Stimulated activated CD8-positive, alpha-beta memory T cell treated with anti-CD3 and anti-CD28 coated beads, Interleukin-12 subunit alpha, Interleukin-12 subunit beta, amount 100 ng/mL, for 4 hours (primary cell): ENCODE measurements at regions not wholly inside any gene's neighbourhood (a gene's known extent, or its start where the extent isn't known, plus 50 kb on each side); places are given as distances from the start of the nearest gene placed in this dataset.

Source experiments
- DNase-seq: peaks from one replicate; pipeline ENCODE4 v3.0.0-alpha.2; 2020; ENCODE audit warnings: low read depth

DNA sequence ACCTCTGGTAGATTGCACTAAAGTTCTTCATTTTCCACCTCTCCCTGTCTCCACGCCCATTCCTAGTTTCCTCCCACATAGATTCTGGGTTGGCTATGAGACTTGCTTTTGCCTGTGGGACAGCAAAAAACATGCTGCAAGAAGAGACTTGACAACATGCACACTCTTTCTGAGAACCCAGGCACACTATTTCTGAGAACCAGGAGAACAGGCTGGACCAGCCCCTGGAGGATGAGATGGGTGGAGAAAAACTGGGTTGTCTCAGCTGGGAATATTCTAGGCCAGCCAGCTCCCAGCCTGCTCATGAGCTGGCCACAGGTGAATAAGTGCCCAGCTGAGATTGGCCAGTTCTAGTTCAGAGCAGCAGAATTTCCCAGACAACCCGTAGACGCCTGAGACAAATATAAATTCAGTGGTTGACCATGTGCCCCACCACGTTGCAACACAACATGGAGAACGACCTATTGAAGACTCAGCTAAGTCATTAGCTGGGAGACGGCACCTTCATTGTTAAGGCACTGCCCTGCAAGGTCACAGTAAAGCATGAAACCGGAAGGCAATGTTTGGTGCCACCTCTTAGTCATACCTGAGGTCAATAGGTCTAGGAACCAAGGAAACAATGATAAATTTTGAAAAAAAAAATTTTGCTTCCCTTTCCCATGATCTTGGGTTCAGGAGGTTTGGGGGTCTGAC is 92.7 kb upstream of the AKR1E2 start:
- no peak for DNase-seq

GRCh38 chr10:4730998-4731397 is 95.0 kb upstream of the AKR1E2 start:
- no peak for DNase-seq

DNA sequence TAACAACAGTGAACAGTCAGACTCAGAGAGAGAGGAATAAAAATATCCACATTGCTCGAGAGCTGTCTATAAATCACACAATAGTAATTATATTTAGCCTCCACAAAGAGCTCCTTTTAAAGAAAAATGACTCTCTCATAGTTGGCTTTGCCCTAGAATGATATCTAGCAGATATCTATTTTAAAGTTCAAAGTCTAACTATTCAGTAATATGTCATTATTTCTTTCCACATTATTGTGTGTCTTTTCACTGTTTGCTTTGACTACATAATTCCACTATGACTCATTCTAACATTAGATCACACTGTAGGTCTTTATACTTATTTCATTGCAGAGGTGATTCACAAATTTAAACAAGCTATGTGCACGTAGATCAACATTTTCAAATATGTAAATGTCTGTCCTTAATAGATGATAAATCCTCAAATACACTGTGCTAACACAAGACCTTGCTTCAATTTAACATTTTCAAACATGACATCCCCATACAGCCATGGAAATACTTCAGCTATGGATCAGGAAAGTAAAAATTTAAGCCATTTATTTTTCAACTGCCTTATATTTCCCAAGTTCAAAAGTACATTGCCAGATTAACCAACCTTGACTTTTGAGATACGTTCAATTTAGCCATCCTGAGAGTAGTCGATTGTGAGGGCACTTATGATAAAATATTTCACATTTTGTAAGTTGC is 99.9 kb upstream of the AKR1E2 start:
- DNase-seq = no peak

DNA sequence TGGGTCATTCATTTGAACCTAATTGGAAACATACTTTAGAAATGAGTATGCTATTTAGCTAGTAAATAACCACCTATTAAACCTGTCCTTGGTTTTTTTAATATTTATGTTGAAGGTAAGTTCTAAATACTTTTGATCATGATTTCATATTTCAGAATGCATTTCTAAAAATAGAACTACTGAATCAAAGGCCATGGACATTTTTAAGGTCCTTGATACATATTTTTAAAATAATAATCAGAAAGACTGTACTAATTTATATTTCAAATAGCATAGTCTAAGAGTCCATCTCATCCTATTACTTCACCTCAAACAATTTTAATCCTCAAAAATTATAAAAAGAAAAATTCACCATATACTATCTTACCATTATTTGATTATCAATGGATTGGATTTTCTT is 102.1 kb upstream of the AKR1E2 start:
- no peak for DNase-seq

DNA sequence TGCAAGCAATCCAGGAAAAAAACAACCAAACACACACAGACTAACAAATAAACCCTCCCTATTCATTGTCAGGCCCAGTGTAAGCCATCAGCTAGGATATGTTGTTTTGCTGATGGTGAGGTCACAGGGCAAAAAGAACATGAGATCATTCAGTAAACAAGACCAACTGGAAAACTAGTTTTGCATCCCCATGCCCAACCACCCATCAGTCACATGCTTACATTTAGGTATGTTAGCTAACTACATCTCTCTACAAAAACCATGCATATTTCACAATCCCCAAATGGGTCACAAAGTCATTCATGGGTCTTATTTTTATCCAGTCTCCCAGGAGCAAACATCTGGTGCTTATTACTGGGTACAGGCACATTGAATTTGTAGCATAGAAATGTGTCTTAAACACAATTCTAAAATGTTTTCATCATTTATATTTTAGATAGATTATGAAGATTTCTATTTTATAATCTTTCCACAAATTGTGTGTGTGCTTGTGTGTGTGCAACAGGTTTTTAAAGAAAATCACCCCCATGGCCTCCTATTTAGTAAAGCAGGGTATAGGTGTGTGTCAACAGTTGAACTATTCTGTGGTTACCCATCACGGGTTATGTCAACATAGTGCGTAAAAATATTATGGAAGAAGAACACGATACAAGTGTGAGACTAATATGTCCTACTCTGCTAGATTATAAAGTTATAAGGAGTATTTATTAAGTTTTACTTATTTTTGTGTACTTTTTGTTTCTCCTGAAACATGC is 103.8 kb upstream of the AKR1E2 start:
- no peak for DNase-seq

DNA sequence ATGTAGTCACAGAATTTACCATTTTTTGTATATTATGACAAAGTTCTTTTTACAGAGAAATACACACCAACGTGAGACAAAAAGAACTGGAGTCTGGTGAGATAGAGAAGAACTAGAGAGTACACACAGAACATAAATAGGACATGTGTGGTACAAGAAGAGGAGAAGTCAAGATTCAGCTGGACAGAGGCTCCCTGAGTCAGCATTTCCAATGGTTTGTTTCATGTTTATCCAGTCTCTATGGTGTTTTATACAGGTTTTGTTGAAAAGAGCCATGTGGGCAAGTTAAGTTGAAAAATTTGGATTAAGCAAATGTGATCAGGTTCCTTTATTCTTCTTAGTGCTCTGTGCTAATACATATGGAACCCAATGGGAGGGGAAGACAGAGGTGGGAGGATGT is 105.5 kb upstream of the AKR1E2 start:
- no peak for DNase-seq

DNA sequence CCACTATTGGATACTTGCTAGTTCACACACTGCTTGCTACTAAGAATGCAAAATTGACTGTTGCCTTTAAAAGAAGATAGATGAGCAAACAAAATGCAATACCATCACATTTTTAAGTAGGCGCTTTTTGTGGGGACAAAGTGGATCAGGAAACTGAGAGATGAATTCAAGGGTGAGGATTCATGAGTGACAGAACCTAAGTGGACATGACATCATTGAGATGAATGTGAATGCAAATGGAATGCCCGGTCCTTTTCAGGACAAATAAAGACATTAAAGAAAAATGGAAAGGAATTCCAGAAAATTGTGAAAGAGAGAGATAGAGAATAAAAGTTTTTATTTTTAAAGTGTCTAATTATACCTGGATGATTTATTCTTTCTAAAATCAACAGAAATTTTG is 106.3 kb upstream of the AKR1E2 start:
- no peak for DNase-seq

DNA sequence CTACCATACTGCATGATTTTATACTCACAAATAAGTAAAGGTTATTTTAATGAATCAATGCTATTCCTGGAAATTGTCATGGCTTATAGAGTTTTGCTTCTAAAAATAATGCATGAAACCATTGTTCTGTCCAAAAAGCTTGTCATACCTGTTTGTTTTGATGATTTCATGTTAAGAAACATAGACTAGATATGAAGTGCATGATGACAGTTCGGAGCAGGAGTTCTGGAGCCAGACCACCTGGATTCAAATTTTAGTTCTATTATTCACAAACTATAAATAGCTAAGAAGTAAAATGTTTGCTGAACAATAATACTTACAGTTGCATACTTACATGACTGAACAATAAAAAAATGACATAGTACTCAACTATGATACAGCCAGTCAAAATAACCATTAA is 107.0 kb upstream of the AKR1E2 start:
- DNase-seq = no peak

DNA sequence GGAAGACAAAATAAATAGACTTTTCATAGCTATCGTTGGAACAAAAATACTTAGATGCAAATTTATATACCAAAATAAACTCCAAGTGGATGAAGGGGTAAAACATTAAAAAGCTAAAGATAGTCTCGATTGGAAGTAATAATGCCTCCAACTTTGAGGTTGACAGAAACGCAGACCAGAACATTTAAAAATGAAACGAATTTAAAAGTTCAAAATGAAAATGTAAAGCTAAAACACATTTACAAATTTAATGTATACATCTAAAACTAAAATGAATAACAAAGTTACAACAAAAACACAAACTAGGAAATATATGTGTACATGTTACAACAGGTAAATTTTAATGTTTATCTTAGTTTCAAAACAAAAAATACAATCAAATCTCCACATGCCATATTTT is 107.5 kb upstream of the AKR1E2 start:
- no peak for DNase-seq

DNA sequence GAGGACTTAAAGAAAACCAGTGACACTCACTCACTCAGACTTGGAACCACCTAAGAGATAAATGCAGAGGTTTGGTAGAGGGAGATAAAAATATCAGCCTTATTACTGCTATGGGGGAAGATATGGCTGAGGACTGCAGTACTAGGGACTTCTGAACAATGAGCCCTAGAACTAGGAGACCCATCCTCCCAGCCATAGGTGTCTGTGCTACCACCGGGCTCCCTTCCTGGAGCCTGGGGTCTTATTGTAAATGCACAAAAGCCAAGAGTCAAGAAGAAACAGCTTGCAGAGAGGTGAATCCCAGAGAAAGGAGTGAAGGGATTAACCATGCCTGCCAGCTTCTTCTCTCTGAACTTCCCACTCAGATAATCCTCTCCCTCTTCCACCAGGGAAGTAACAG is 108.3 kb upstream of the AKR1E2 start:
- DNase-seq = no peak

DNA sequence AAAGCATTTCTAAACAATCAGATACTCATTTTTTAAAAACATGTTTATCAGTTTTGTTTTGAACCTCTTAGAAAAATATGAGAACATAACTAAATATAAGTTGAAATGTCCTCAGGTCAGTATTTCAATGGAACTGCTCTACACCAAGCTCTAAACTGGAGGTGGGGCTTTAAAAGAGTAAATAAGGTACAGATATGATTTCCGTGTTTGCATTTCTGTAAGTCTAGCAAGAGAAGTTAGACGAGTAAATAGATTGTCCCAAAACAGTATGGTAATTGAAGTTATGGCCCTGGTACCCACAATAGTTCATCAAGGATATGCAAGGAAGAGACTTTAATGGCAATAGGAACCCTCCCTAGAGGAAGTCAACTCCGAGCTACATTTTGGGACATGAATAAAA is 115.1 kb upstream of the AKR1E2 start:
- no peak for DNase-seq

GRCh38 chr10:4708123-4708759 is 117.8 kb upstream of the AKR1E2 start:
- no peak for DNase-seq

DNA sequence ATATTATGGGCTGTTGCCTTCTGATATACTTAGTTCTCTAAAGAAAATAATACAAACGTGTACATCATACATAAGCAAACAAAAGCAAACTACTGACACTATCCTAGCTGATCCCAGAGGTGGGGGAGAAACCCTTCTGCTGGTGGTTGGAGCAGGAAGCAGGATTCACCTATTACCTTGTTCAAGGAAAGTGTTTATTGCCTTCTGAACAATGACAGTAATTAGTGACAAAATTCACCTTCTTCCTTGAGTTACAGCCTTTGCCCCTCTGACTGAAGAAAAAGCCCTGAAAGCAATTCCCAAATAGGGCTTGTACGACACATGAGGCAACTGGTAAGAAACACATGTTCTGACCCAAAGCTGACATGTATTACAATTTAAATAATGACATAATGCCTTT is 118.8 kb upstream of the AKR1E2 start:
- DNase-seq = no peak

- no peak for DNase-seq
Measured at GRCh38 chr10:4704034-4704545, 121.9 kb upstream of the AKR1E2 start.

- no peak for DNase-seq
Measured at GRCh38 chr10:4701016-4701415, 125.0 kb upstream of the AKR1E2 start.

- no peak for DNase-seq
Measured at GRCh38 chr10:4699950-4700730, 125.9 kb upstream of the AKR1E2 start.

GRCh38 chr10:4698075-4698474 is 127.9 kb upstream of the AKR1E2 start:
- DNase-seq = no peak

- no peak for DNase-seq
Measured at GRCh38 chr10:4696186-4696585, 129.8 kb upstream of the AKR1E2 start.

DNA sequence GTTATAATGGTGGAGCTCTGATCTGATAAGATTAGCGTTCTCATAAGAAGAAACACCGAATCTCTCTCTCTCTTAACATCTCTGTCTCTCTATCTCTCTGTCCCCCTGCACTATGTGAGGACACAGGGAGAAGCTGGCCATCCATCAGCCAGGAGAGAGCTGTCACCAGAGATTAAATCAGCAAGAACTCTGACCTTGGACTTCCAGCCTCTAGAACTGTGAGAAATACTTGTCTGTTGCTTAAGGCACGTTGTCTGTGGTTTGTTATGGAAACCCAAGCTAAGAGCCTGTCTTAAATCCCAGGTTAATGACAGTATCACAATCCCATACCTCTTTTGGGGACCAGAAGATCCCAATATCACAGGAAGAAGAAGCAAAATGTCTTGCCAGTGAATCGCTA is 132.0 kb upstream of the AKR1E2 start:
- DNase-seq = no peak

DNA sequence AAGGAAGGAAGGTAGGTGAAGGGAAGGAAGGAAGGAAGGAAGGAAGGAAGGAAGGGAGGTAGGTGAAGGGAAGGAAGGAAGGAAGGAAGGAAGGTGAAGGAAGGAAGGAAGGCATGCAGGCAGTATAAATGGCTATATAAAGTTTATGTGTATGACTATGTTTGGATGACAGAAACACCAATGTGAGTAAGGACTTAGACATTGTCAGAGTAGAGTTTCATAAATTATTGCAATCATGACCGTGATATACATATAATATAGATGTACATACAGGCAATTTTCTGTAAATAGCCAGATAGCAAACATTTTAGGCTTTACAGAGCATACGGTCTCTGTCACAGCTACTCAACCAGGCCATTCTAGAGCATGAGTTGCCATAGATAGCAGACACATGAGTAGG is 133.8 kb upstream of the AKR1E2 start:
- DNase-seq = no peak

DNA sequence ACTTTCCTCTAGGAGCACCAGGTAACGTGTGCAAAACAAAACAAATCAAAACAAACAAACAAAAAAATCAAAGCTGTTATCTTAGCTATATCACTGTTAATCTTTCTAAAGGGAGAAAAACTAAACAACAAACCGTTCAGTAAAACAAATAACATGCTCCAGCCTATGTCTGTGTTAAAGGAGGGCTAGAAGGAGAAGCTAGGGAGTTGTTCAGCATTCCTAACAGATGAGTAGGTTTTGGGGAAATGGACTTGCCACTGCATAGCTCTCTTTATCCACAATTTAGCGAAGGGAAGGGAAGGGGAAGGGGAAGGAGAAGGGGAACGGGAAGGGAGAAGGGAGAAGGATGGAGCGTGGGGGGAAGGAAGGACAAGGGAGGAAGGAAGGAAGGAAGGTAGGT is 134.2 kb upstream of the AKR1E2 start:
- DNase-seq = no peak

GRCh38 chr10:4691301-4691700 is 134.7 kb upstream of the AKR1E2 start:
- no peak for DNase-seq
